ENCODE measurements at regions not wholly inside any gene's neighbourhood (a gene's known extent, or its start where the extent isn't known, plus 50 kb on each side); places are given as distances from the start of the nearest gene placed in this dataset.

DNA sequence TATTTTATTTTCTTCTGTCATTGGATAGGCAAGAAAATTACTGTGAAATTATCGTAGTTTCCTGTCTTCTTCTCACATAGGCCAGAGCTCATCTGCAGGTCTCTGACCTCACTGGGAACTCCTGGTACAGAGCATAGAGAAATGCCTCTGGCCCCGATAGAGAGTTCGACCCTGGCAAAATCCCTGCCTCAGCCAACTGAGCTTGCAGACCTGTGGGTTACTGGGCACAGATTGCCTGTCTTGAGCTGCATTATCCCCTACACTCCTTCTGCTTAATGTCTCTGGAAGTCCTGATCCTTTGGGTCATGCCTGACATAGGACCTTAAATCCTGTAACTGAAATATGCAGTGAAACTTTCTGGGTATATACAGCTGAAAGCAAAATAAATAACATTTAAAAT is 439.3 kb upstream of the CTNND2 start:
- DNase-seq (ENCODE audit: low read depth) = no peak

DNA sequence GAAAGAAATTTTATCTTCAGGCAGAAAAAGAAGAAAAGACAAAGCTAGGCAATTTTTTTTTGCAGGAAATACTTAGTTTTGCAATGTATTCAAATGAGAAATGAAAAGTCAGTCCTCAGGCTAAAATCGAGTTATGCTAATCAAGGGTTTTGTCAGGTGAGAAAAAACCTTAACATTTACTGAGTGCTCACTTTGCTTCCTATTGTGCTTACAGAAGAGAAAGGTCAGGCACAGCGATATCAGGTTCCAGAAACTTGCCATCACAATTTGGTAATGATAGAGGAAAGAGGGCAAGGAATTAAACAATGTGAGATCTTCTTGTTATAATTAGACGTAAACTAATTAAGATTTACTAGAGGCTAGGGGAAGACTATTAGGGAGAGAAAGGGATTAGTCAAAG is 431.7 kb upstream of the CTNND2 start:
- no peak for DNase-seq (ENCODE audit: low read depth)

DNA sequence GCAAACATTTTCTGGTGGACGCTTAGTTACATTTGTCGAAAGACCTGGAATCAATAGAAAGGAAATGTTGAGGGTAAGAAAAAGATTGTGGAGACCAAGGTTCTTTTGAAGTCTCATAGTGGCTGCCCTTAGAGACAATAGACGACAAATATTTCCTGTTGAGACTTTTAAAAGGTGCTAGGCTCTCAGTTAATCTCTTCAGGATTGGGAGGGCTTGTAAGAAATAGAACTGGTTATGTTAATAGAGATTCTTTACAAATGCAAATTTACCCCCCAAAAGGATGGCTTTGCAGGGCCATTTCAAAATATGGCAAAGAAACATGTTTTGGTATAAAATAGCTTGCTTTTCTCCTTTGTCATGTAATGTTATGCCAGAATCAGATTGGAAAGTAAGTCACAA is 428.2 kb upstream of the CTNND2 start:
- no peak for DNase-seq (ENCODE audit: low read depth)

DNA sequence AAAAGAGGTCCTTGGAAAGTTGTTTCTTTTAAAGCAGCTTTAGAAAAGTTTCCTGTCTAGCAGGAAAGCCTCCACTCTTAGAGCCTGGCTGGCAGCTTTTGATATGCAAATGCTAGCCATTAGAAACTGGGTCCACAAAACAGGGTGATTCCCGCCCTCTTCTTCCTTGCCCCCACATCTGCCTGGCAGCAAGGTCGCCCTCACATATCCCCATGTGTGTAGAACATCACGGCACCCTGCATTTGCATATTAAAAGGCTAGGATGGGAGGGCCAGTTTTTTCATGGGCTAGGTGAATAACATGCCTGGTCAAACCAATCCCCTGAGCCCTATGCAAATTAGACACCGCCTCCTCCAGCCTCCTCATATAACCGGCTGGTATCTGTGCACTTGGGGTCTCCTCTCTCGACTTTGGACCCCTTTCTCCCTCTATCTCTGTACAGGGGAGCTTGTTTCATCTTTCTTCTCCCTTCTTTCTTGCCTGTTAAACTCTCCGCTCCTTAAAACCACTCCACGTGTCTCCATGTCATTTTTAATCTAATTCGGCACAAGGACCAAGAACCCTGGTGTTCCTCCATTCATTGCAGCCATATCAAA is 426.8 kb upstream of the CTNND2 start:
- DNase-seq (ENCODE audit: low read depth) = no peak

DNA sequence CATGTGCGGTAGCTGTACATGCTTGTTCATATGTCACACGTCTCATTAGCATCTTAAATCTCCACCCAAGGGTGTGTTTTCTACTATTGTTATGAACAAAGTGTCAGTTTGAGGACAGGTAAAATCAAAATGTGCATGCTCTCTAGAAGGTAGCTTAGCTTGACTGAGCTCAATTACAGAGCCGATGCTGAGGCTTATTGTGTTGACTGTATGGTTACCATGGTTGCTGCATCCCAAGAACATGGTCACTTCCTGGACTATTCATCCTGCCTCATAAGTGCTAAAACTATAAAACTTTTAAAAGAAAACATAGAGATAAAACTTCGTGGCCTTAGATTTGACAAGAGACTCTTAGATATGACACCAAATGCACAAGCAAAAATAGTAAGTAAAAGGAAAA is 426.1 kb upstream of the CTNND2 start:
- no peak for DNase-seq (ENCODE audit: low read depth)

DNA sequence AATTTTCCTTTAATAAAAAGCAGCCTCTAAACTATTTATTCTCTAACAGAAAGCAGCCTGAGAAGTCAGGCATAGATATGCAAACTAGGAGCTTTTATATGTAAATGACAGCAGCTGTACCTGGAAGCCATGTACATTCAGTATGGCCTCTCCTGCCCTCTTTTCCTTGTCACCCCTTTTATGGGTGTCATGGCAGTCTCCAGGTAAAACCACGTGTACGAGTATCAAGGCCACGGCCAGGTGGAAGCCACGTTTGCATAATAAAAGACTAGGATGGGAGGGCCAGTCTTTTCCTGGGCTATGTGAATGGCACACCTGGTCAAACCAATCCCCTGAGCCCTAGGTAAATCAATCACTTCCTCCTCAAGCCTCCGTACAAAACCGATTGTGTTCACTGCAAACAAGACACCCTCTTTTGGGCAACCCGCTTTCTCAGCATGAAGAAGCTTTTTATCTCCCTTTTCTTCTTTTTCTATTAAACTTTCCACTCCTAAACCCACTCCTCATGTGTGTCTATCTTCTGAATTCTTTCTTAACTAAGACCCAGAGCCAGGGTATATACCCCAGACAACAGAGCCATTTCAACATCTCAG is 419.5 kb upstream of the CTNND2 start:
- DNase-seq (ENCODE audit: low read depth) = no peak

DNA sequence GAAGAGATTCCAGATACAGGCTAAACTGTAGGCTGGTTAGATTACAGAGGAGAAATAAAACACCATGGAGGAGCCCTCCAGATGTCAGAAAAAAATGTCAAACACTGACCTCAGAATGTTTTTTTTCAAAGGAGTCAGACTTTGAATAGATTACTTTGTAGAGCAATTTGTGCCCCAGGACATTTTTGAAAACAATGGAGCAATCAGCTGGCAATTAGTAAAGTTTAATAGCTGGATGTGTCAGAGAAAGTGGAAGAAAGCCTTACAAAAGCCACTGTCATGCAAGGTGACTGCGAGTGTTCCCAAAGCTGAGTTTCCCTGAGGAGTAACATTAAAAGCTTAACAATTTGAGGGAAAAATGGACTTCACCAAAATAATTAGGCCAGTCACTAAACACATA is 417.8 kb upstream of the CTNND2 start:
- no peak for DNase-seq (ENCODE audit: low read depth)

DNA sequence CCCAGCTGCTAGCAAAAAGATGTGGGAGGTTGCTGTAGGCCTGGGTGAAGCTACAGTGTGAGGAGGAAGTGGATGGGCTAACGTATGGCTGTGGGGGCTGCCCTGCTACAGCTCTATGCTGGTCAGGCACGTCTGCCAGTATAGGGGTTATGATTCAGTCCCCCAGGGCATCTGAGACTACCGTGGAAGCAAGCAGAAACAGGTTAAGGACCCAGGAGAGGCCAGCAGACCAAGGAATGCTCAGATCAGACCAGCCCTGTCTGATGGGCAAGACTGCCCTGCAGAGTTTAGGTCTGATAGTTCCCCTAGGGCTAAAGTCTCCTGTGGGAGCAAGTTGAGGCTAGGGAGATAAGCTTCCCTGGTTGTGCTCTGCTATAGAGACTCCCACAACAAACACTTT is 416.1 kb upstream of the CTNND2 start:
- no peak for DNase-seq (ENCODE audit: low read depth)

DNA sequence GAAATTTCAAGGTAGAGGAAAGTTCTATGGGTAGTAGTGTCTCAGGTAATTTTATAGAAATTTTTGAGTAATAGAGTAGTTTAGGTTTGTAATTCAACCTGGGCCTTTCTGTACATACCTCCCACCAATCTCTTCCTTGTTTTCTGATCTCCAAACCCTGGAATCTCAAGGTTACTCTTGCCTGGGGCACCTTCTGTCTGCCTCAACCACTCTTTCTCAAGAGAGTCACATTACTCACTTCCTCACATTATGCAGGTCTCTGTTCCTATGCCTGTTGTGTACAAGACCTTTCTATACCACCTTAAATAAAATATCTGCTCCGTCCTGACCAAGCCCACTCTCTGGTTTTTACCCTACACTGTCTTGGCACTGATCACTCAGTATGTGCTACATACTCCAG is 412.6 kb upstream of the CTNND2 start:
- DNase-seq (ENCODE audit: low read depth) = no peak

DNA sequence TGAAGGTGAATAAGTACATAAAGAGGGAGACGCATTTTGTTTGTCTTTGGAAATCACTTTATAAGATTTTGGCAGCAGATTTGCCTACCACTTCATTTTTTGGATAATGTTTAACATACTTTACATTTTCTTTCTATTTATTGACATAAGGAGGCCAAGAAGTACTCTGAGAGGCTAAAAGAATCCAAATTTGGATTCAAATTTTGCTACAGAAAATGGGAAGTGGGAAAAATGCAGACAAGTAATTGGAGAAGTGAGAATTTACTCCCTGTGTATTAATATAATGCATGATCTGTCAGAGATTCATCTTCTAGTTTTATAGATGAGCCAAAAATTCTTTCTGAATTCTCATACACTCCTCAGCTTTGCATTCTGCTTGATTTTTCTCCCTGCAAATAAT is 411.2 kb upstream of the CTNND2 start:
- DNase-seq (ENCODE audit: low read depth) = no peak

DNA sequence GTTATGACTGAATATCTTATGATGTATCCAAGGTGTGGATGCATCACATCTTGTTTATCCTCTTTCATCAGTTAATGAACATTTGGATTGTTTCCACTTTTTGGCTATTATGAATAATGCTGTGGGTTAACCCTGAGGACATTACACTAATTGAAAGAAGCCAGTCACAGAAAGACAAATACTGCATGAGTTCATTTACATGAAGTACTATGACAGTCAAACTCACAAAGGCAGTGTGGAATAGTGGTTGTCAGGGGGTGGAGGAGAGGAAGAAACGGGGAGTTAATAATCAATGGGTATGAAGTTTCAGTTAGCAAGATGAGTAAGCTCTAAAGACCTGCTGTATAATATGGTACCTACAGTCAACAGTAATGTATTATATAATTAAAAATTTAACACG is 409.4 kb upstream of the CTNND2 start:
- no peak for DNase-seq (ENCODE audit: low read depth)

DNA sequence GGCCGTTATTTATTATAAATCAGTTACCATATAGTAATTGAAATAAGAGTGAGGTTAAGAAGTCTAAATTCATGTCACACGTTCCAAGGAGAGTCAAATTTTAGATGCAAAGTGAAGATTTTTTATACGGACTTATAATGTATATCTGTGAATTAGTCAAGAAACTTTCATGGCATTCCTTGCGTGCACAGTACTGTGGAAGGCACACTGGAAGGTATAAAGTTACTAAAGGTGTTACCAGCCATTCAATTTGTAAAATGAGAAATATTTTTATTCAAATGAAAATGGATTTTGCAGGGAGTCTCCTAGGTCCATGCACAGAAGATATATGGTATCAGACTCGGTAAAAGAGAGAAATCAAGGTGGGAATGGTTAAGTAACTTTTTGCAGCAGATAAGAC is 408.1 kb upstream of the CTNND2 start:
- DNase-seq (ENCODE audit: low read depth) = no peak

DNA sequence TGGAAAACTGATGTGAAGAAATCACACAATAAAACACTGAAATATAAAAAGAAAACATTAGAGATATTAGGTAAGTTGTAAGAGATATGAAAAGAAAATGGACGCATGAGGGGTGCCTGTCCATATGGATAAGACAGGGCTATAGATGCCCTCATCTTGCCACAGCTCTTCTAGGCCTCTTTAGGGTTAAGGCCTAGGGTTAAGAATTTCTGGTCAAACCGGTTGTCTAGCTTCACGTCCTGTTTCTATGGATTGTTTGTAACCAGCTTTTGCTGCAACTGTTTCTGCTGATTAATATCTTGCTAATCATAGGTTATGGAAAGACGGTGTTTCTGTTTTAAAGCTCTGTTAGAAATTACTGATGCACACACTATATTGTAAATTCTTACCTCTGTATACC is 389.9 kb upstream of the CTNND2 start:
- no peak for DNase-seq (ENCODE audit: low read depth)

DNA sequence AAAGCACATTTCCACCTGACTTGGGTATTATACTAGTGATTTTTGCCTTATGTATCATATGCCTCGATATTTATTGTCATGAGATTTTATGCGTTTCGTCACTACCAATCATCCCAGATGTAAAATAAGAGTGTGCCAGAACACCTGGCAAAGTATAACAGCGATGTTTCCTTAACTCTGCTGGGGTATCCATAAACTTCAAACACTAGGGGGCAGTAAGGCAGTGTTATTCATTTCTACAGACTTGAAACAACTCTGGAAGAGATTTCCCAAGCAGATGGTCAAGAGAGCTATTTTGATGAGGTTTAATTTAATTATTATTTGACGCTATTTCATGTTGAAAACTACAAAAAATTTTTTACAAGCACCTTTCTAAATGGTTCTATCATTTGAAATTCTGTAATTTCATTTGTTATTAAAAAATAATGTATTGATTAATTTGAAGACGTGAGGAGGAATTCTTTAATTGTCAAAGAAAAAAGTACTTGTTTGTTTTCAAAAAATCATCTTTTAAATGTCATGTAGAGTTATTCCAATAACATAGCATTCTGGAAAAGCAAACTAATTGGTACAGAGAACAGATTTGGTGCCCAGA is 388.5 kb upstream of the CTNND2 start:
- no peak for DNase-seq (ENCODE audit: low read depth)

DNA sequence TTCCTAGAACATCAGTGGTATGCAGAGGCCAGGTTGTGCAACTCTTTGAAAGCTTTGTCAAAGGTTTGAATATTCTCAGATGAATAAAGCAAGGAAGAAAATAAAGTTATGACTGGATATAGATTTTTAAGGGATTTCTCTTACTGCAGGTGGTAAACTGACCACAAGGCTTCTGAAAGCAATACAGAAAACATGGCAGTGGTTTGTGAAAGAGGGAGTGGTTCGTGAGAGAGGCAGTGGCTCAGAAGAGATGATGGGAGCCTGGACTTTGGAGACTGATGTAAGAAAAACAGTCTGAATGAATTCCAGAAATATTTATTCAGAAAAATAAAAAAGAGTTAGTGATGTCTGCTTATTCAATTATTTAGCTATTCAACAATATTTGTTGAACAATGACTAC is 380.4 kb upstream of the CTNND2 start:
- no peak for DNase-seq (ENCODE audit: low read depth)

DNA sequence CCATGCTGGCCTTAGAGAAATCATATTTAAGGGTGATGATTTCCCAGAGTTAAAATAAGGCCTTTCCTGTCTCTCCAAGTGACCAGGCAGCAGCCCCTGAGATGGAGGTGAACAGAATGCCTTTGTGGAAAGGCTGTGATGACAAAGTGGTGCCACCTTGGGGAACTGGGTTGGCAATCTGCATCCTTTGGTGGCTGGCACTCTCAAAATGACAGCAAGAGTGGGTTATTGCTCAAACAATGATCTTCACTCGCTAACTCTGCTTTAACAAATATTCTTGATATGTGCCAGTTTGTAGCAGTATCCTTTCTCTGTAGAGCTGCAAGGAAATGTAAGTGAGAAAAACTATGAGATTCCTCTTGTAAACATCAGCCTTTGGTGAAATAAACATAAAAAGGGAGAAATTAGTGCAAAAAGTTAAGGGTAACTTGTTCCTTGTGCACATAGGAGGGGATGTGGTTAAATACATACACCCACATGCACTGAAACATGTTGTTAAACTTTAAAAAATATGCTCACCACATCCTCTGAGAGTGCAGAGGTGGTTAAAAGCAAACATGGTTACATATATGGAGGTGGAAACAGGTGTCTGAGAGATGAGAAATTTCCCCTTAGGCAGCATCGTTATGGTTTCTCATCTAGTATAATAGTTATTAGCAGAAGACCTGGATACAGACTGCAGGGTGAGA is 373.4 kb upstream of the CTNND2 start:
- DNase-seq (ENCODE audit: low read depth) = no peak

DNA sequence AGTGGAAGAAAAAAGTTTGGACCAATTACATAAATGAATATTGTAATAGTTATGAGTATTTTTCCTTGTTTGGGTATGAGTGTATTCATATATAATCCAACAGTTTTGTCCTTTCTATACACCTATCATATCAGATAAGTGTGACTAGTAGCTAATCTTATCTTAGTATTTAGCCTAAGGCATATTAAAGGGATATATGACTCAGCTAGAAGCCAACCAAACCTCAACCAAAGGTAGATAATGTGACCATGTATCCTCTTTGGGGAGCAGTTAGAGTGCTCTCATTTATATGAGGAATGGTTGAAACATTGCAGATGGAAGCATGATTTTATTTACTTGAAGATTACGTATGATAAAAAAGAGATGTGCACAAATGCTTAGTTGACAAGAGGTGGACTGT is 370.0 kb upstream of the CTNND2 start:
- no peak for DNase-seq (ENCODE audit: low read depth)

DNA sequence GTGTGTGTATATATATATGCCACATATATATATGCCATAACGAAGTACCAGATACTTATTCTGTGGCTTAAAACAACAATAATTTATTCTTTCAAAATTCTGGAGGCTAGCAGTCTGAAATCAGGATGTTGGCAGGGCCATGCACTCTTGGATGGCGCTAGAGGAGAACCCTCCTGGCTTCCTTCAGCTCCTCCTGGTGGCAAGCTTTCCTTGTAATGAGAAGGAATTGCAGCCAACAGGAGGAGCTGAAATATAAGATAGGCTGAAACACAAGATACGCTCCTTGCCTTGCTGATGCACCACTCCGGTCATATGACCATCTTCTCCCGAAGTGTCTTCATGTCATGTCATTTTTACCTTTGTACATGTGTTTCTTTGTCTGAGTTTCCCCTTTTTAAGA is 368.1 kb upstream of the CTNND2 start:
- no peak for DNase-seq (ENCODE audit: low read depth)

DNA sequence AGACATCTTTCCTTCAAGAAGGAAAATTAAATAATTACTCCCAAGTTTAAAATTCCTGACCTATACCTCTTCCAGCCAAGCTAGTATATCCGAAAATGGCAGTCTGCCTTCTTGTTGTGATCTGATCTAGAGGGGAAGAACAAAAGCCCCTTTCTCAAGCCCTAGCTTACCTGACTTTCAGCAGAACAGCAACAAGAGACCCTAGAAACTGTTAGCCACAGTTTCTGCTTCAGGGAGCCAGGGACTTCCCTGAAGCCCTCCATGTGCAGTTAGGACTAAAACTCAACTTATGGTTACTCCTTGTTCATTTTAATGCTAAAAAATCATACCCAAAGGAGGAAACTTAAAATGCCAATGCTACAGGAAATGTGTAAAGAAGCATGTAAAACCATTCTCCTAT is 366.7 kb upstream of the CTNND2 start:
- no peak for DNase-seq (ENCODE audit: low read depth)

DNA sequence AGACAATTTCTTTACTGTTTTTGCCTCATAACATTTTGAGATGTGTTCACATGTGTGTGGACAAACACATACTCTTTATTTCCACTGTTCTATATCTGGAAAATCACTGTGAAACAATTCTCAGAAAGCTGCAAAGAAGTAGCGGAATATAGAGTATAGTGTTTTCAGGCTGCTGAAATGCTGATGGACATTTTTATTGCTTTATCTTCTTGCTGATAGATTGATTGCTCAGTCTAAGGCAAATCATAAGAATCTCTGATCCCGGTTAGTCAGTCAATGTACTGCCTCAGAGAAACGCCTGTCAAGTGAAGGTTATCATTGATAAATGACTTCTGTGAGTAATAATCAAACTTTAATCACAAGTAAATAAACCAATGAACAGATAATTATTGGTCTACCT is 364.9 kb upstream of the CTNND2 start:
- DNase-seq (ENCODE audit: low read depth) = no peak

DNA sequence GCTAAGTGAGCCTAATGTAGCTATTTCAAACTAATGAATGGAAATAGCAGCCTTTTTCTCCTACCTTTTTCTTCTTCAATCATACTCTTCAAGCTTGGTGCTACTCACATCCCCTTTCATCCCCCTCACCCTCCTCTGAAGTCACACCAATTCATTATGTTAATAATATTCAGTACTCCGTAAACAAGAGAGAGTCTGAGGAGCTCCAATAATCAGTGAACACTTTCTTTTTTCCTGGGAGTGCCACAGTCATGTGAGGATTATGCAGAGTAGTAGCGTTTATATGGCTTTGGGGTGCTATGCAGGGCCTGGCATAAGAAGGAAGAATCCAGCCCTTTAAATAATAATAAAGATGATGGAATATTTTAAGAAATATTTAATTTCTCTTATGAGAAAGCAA is 354.3 kb upstream of the CTNND2 start:
- DNase-seq (ENCODE audit: low read depth) = no peak

DNA sequence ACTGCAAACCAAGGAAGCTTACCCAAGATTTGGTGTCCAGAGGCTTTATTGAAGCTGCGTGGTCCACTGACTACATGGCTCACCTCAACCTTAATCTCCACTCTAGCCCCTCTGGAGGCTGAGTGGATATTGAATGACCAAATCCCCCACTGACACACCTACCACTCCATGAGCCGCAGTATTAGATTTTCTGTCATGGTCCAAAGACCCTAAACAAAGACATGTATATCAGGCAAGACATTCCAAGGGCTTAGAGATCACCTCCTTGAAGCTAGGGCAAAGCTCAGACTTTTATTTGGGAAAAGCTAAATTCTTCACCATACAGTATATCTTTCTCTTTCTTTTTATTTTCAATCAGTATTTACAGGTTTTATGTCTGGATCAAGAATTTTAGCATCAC is 346.2 kb upstream of the CTNND2 start:
- DNase-seq (ENCODE audit: low read depth) = no peak

DNA sequence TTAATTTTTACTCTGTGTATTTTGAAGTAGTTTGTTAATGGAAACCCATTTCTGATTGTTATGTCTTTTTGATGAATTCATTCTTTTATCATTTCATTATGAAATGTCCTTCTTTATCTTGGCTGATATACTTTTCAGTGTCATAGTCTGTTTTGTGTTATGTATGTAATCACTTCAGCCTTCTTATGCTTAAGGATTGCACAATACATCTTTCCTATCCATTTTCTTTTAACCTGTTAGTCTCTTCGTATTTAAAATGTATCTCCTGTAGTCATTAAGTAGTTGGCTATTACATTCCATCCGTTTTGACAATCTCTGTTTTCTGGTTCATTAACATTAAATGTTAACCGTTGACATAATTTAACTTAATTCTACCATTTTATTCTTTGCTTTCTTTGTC is 344.6 kb upstream of the CTNND2 start:
- DNase-seq (ENCODE audit: low read depth) = no peak

DNA sequence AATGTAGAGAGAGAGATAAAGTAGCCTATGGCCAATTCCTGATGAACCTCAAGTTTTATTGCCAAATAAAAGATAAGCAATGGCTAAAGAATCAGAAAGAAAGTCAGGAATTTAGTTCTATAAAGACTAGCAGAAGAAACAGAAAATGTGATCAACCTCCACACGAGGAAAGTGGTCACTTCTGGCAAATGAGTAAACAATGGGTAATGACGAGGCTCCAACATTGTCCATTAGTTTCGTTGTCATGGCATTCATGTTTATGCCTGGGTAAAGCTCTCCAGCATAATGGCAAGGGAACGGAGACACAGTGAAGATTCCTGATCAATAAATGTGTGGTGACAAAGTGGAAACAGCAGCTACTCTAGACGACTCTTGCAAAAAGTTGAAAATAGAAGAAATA is 341.8 kb upstream of the CTNND2 start:
- DNase-seq (ENCODE audit: low read depth) = no peak
